ELR (cell line): ENCODE measurements at regions not wholly inside any gene's neighbourhood (a gene's known extent, or its start where the extent isn't known, plus 50 kb on each side); places are given as distances from the start of the nearest gene placed in this dataset.

Experiments
- DNase-seq: peaks from one replicate; pipeline ENCODE4 v3.0.0-alpha.2; 2015; ENCODE audit warnings: low read depth

DNA sequence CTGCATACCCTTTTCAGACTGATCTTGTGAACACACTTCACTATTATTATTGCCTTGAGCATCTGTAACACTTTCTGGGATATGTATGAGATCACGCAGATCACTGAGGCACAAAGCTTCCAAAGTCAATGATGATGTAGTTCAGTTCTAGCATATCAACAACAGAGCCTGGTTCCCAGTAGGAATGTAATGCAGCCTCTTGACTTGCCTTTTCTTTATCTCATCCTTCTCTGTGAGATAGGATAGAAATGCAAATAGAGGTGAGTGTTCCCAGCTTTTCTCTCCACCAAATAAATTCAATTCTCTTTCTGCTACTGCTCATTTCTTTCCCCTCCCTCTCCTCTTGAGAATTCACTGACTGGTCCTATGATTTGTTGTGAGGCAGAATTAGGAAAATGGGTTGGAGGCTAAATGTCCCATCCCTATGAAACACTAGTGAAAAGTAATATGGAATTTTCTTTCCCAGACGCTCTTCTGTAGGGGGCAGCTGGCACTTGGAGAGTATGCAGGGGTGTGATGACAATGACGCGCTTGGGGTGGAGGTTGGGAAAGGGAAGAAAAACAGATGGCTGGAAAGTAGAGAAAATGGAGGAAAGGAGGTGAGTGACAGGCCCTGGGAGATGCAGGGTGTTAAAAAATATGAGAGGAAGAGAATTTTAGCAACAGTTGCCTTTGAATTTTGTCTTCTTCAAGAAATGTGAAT is 96.0 kb upstream of the TMTC1 start:
- DNase-seq, result no peak

DNA sequence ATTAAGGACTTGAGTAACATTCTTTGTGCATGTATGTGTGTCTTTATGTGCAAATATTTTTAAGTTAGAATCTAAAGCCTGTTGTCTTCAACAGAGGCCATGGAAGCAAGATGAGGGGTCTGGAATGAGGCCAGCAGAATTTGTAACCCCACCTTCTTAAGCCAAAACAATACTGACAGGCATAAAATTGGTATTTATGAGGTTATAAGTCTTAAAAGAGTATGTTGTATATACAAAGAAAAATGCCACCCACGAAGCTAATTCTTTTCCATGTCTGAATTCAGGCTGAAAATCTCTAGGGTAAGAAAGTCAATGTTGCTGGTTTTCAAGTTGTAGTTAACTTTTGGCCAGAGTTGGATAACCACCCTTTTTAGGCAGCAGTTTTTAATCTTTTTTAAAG is 86.2 kb upstream of the TMTC1 start:
- no peak for DNase-seq

DNA sequence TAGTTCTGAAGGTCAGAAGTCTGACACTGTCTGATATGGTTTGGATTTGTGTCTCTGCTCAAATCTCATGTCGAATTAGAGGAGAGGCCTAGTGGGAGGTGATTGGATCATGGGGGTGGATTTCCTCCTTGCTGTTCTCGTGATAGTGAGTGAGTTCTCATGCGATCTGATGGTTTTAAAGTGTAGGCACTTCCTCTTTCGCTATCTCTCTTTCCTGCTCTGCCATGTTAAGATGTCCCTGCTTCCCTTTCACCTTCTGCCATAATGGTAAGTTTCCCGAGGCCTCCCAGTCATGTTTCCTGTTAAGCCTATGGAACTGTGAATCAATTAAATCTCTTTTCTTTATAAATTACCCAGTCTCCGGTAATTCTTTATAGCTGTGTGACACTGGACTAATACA is 84.1 kb upstream of the TMTC1 start:
- DNase-seq, result no peak

GRCh38 chr12:29863665-29864064 is 79.9 kb upstream of the TMTC1 start:
- DNase-seq, result no peak

DNA sequence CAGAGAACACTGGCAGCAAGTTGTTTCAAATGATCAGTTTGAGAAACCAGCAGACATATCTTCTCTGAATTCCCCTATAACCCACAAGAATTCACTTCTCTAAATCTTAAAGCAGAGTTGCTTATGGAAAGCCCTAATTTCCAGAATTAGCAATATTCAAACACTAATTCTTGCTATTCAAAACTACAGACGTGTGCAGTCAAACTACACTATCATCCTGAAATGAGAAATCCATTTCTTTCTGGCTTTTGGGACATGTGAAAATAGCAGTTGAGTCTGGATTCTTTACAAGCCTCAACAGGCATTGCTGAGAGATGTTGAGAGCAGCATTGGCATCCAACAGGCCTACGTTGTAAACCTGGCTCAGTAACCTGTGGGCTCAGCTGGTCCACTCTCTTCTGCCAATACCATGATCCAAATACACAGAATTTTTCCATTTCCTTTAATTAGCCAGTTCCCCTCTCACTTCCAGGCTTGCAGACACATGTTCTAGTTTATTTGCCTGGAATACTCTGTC is 74.6 kb upstream of the TMTC1 start:
- DNase-seq, result no peak

- DNase-seq, result no peak
Measured at GRCh38 chr12:29847246-29847645, 63.5 kb upstream of the TMTC1 start.

DNA sequence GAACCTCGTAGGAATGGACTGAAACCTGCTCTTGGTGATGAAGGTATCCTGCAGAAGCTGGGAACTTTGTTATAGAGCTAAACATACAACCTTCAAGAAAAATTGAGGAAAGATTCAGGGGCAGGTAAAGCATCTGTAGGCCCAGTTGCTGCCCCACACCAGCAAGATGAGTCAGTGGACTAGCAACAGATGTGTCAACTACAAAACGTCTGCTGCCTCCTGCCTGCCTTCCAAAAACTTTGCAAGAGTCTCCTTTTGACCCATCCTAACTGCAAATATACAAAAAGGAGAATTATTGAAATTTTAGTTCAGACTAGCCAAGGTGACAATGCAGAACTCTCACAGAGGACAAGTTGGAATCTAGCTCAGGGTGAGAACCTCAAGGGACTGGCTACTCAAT is 60.9 kb upstream of the TMTC1 start:
- DNase-seq, result no peak

DNA sequence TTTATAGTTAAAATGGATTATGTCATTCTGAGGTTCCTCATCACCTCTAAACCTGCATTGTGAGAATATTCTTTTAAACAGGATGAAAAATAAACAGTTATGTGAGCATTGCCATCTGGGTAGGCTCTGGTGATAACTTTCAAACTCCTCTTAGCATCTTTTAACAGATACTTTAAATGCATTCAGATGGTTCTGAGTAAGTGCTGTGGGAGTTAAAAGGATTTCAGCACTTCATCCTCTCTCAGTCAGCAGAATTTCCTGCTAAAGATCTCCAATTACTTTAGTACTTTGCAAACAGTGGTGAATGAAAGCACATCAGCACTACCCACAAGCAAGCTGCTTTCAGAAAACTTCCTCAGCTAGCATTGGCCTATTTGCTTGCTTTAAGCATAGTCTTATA is 59.3 kb upstream of the TMTC1 start:
- DNase-seq, result no peak

GRCh38 chr12:29838768-29839167 is 55.0 kb upstream of the TMTC1 start:
- no peak for DNase-seq
